HG02870 (cell line): ENCODE measurements at regions not wholly inside any gene's neighbourhood (a gene's known extent, or its start where the extent isn't known, plus 50 kb on each side); places are given as distances from the start of the nearest gene placed in this dataset.
"Not testable (repeated sequence)": the region's sequence is repeated elsewhere in the genome, so short reads cannot be mapped to it uniquely, and the experiment has no call there.

Experiments
- ATAC-seq: cut with Tn5 transposase; IDR thresholded peaks from one replicate; pipeline ENCODE4 v1.9.1; 2021; ENCODE audit warnings: mild to moderate bottlenecking, moderate library complexity; ENCODE audit not compliant: unreplicated experiment

DNA sequence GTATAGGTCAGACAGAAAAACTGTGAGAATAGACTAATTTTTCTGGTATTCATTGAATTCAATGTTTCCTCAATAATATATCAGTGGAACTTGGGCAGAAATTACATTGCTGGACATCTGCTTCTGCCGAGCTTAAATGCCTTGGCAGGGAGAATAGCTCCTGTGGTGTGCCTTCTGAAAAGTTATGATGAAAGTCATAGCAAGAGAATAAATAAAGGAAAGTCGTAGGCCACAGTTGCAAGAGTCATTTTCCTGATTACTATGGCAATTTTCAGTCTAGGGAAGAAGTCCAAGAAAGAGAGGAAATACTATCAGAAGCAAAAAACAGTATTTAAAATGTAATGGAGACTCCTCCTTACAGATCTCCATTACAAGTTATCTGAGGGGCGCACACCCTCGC is 1596.1 kb upstream of the WWC1 start:
- no peak for ATAC-seq

DNA sequence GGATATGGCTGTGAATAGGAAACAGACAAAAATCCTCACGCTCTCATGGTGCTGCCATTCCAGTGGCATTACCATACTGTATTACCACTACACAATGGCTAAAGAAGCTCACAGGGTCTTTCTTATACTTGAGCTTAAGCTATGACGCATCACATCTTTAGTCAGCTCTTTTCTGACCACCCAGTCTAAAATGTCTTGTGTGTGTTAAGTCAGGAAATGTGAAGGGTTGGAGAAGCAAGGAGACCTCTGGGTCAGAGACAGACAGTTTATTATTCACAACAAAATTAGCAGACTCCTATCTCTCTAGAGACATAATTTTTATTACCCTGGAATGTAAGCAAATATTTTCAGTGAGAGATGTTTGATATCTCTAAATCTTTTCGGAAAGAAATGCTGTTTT is 1583.2 kb upstream of the WWC1 start:
- no peak for ATAC-seq

DNA sequence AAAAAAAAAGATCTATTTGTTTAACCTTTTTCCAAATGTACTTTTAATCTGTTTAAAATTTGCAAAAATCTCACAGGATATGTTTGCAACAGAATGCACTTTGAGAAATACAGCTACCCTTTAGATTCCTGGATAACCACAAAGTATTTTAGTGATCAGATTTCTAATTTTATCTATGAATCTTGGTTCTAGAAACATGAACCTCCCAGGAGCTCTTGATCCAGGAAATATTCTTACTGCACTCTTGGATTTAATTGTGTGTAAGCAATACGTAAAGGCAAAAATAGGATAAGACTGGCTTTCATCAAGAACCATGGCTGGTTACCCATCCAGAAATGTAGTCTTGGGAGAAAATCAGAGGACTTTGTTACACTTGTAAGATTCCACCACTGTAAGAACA is 1581.8 kb upstream of the WWC1 start:
- ATAC-seq, result no peak

DNA sequence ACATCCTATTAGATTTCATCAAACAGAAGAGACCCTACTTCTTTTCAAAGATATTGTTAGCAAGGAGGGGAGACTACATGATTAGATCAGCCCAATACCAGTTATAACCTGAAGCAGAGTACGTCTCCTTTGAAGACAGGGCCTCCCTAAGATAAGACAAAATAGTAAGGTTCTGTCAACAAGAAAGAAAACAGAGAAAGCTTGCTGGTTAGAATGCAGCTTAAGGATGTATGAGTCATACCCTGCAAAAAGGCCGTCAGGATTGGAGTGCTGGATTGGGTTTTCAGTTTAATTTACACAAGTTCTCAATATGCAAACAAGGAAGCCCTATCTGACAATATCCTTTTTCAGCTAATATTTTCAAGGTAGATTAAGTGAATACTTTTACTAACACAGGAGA is 1581.2 kb upstream of the WWC1 start:
- ATAC-seq, result no peak

DNA sequence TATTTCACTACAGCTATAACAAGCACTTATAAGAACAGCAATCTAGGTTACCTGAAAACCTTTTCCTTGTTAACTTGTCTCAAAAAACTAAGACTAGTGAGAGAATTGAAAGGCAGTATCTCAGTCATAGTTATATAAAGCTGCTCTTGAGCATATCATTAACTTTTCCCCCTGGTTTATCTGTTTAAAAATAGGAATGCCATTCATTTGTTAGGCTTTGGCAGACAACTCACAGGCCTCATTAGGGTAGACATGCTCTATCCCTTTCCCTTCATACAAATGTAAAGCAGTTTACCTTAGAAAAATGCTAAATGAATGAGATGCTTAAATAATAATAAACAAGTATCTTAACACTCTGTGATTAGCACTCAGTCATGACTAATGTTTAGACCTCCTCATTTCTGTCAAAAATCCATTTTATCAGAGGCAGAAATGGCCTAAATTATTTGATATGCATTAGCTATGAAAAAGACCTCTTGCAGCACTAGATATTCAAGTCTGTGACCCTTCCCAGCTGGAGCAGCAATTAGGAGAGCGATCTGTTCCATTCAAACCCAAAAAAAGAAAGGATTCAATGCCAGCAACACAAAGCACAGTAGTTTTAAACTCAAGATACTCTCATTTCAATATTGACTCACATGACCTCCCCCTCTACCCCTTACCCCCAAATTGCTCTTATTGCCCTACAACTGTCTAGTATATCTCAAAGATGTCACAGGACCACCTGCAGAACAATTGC is 1578.8 kb upstream of the WWC1 start:
- ATAC-seq, result no peak

DNA sequence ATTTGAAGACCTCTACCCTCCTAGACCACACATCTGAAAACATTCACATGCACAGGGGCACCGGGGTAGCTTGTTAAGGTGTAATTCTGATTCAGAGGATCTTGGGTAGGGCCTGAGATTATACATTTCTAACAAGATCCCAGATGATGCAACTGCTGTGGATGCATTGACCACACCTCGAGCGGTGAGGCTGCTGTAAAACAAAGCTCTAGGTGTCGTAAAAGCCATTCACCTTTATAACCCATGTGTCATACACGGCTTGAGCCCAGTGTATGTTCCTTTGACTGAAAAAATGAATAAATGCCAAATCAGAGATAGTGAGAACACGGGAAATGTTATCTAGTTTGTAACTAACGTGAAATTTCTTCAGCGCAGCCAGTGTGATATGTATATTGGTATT is 1578.2 kb upstream of the WWC1 start:
- no peak for ATAC-seq

DNA sequence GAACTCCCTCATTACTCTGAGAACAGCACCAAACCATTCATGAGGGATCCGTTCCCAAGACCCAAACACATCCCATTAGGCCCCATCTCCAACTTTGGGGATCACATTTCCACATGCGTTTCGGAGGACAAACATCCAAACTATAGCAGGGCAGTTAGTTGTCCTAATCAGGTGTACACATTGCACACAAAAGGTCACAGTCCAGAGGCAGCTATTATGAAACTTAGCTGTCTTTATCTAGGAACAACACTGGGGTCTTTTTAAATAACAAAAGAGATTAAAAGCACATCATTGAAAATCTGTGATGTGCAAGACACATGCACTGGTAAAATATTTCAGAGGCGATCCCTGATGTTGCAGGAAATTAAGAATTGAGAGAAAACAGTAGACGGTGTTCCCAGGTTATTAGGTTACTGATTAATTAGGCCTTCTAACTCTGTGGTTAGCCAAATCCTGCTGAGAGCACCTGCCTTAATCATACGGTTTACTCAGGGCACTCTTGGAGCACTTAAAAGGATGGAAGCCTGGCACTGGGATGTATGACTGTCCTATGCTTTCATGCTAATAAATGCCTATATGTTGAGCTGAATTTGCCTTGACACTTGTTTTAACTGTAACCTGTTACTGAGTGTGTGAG is 1574.5 kb upstream of the WWC1 start:
- ATAC-seq, result no peak

DNA sequence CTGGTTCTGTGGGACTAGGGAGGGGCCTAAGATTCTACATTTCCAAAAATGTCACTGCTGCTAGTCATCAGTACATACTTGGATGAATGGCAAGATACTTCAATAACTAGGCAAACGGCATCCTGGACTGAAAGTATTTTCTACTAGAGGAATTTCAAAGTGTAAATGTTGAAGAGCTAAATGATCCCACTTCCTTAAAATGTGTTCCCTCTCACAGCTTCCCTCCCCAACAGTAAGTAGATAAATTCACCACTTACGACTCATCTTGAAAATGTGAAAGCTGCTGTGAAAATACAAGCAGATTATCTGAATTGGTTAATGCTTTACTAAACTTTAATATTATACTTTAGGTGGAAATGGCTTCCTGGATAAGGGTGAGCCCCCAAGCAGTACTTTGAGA is 1571.5 kb upstream of the WWC1 start:
- no peak for ATAC-seq

DNA sequence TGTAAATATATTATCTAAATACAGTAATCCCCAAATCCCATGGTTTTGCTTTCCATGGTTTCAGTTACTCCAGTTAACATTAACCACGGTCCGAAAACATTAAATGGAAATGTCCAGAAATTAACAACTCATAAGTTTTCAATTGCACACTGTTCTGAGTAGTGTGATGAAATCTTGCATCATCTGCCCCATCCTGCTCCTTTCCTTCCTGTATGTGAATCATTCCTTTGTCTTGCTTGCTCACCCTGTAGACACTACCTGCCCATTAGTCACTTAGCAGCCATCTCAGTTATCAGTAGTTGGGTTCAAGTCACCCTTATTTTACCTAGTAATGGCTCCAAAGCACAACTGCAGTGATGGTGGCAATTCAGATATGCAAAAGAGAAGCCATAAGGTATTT is 1568.5 kb upstream of the WWC1 start:
- ATAC-seq, result no peak

DNA sequence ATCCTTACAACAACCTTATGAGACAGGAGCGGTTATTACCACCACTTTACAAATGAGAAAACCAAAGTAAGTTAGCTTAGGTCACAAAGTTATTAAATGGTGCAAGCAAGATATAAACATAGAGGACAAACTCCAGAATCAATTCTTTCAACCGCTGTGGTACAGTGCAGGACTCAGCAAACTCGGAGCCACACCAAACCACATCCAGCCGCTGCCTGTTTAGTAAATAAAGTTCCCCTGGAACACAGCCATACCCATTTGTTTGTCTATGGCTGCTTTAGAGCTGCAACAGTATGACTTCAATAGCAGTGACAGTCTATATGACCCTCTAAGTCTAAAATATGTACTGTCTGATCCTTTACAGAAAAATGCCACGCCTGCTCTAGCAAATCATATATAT is 1567.2 kb upstream of the WWC1 start:
- no peak for ATAC-seq

DNA sequence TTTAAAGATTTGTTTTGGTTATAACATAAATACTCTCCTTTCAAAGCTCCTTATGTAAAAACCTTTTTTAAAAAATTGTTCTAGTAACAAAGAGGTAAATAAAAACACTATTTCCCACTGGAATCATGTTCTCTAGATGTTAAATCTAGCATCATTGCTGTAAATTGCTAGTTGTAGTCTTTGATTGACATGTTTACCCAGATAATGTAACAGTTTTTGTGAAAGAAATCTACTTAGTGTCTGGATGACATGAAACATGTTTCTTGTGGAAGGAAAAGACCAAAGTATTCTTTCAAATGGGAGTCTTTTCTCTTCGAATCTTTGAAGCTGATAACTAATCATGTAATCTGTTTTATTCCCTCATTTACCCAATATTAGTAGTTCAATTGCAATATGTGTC is 1565.9 kb upstream of the WWC1 start:
- ATAC-seq, result no peak

DNA sequence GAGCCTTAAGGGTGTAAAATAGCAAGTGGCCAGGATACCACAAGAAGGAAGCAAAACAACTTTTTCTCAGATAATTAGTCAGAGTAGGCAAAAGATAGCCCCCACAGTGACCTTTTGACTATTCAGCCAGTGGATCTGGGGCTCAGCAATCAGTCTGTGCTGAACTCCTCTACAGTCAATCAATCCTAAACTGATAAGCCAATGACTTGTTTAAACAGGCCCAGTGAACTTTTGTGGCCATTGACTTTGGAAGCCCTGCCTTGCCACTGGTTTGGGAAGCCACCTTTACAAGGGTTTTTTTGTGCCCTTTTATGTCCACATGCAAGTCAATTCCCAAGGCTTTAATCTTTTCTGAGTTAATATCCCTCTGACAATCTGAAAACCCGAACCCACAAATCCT is 1565.0 kb upstream of the WWC1 start:
- ATAC-seq, result no peak

DNA sequence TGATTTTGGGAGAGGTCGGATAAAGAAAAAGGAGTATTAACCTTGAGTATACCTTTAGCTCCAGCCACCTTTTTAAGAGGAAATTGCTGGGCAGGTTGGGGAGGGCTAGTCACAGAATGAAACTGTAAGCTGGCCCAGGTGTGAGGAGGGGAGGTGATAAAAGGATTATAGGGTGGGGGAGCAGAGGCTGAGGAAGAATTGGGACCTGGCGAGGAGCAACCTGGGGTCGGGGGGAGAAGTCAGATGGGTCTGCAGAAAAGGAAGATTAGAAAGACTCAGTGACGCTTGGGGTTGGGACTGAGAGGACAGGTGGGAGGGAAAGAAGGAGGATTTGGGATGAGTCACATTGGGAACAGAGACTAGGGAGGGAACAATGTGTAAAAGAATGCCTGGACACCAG is 1548.5 kb upstream of the WWC1 start:
- not testable (repeated sequence) for ATAC-seq

DNA sequence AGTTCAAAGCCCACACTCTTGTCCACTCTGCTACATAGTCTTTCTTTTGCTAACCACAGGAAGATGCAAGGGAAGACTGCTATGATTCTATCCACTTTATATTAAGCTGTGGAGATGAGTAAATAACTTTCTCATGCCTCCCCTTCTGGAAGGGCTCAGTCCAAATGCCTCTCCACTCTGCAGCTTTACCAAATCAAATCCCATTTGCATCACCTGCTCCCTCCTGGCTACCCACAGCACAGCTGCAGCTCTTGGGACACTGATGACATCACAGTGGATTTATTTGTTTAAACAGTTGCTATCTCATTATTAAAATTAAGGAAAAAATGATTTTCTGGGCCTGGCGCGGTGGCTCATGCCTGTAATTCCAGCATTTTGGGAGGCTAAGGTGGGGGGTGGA is 1544.9 kb upstream of the WWC1 start:
- no peak for ATAC-seq

DNA sequence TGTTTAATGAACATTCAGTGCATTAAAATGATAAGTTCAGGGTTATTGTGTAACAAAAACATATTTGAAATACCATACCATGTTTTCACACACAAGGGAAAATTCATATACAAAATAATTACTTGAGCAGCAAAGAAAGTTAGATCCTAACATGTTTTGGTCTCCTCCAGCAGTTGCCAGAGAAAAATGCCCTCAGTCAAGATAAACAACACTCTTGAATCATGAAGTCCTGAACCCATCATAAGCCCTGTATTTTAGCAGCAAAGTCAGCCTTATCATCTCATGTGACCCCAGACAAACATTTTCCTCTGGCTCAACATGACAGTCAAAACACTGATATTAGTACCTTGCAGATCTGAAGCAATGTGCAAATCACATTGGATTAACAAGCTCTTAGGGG is 1541.1 kb upstream of the WWC1 start:
- ATAC-seq, result no peak

DNA sequence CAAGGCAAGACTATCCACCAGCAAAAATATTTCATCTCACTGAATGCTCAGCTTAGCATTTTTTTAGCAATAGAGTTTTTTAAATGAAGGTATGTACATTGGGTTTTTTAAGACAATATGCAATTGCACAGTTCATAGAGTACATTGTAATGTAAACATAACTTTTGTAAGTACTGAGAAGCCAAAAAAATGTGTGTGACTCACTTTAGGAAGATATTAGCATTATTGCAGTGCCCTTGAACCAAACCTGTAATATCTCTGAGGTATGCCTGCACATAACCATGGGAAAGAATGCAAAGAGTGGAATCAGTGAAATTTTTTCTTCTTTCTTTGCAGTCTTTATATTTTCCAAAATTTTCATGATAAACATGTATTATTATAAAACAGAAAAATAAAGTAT is 1533.3 kb upstream of the WWC1 start:
- no peak for ATAC-seq

DNA sequence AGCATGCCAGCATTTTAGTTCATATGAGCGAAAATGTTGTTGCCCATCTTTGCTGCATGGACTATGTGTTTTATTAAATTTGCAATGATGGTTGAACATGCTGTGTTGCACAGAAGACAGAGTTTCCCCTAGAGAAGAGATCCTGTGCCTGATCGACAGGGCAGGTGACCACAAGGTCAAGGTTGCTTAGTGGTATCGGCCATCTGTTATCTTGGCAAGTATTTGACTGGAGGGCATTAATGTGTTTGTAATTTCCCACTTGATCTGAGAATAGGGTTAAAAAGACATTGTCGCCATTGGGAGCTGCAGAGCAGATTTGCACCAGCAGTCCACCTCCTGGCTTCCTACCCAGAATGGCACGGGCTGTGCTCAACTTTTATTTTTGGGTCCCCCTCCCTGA is 1523.6 kb upstream of the WWC1 start:
- ATAC-seq, result no peak

DNA sequence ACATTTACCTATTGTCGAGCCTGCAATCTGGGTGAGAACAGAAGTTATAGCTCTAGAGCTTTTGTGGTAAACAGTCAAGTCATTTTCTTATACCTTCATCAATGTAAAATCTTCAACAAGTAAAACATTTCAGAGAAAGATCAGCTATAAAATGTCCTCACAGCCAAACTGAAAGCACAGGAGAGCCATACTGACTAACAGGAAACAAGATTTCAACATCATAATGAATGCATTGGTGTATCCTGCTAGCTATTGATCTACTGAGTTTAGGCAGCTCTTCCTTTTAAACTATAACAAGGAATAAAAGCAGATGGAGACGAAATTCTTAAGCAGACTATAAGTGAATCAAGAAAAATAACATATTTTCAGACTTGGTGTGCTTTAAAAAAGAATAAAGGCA is 1522.9 kb upstream of the WWC1 start:
- ATAC-seq, result no peak

DNA sequence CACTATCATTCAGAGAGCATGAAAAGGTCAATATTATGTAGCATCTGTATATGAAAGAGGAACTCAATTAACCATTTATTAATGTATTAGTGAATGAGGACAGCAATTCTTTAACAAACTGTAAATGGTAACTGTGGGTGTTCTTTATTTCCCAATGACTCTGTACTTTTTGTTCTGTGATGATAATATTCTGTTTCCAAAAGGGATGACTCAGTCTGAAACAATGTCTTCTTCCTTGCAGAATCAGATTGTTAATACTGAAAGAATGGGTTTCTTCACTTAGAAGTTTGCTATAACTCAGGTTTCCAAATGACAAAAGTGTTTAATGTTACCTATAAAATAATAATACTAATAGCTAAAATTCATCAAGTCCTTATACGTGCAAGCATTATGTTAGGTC is 1518.7 kb upstream of the WWC1 start:
- ATAC-seq, result no peak

DNA sequence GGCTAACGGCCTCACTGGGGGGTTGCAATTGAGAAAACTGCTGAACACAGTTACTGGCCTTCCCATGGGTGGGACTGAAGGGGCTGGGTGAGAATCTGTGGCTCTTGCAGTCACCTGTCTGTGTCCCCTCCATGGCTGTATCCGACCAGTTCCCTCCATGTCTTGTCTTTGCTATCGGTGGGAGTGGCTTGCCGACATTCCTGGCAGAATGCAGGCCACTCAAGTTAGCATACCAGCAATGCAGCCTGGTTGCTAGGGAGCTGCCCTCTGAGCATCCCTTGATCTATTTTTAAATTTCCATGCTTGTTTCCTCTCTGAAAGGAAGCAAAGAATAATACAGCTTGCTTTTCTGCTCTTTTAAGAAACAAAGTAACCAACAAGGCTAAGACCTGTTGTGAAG is 1509.7 kb upstream of the WWC1 start:
- no peak for ATAC-seq

DNA sequence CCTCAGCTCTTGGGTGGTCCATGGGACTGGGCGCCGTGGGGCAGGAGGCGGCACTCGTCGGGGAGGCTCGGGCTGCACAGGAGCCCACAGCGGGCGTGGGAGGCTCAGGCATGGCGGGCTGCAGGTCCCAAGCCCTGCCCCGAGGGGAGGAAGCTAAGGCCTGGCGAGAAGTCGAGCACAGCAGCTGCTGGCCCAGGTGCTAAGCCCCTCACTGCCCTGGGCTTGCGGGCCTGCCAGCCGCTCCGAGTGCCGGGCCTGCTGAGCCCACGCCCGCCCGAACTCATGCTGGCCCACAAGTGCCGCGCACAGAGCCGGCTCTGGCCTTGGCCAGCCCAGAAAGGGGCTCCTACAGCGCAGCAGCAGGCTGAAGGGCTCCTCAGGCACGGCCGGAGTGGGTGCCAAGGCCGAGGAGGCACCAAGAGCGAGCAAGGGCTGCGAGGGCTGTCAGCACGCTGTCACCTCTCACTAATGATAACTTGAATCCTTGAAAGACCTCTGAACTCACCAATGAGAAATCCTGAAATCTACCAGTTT is 1506.8 kb upstream of the WWC1 start:
- ATAC-seq, result no peak

DNA sequence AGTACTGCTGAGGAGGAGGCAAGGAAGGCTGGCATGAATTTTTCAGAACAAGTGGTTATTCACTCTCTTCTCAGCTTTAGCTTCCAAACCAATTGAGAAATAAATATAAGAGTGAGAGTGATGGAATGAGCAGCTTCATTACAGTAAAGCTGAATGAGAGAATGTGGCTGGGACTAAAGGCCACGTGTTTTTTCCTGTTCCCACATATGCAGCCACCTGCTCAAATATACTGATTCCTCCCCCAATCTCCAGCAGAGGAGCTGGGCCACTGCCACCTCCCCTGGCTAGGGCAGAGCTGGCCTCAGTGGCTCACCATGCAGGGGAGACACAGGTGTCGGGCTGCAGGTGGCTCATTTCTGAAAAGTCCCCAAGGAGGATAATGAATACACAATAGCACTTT is 1505.3 kb upstream of the WWC1 start:
- no peak for ATAC-seq

DNA sequence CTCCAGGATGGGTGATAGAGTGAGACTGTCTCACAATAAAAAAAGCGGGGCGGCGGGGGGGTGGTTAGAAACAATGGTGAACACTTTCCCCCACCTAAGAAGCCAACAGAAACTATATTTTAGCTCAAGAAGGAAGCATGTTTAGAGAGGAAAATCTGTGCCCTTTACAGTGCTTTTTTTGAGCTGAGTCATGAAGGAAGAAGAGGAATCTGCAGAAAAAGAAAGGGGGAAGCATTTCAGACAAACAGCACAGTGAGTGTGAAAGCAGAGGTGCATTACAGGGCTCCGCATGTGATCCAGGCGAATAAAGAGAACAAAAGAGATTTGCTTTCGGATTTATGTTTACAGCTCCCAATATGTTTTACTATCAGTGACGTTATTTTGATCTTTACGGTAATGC is 1504.6 kb upstream of the WWC1 start:
- ATAC-seq, result no peak
